K562 (cell line): ENCODE measurements at regions not wholly inside any gene's neighbourhood (a gene's known extent, or its start where the extent isn't known, plus 50 kb on each side); places are given as distances from the start of the nearest gene placed in this dataset.

ENCODE experiments used
- ARID1B ChIP-seq: fragments of 450-650 bp; IDR thresholded peaks from 2 replicates; pipeline ENCODE4 v1.6.1; 2016; ENCODE audit warnings: antibody characterized with exemption, mild to moderate bottlenecking, inconsistent platforms
- DPF2 ChIP-seq: fragments of 450-650 bp; IDR thresholded peaks from 2 replicates; pipeline ENCODE4 v1.6.1; 2016
- EP400 ChIP-seq: fragments of 450-650 bp; IDR thresholded peaks from 2 replicates; pipeline ENCODE4 v1.6.1; 2017; ENCODE audit warnings: antibody characterized with exemption, mild to moderate bottlenecking, moderate library complexity
- HIVEP1 ChIP-seq: fragments of 250-450 bp; sonication (Bioruptor Pico); IDR thresholded peaks from 2 replicates; pipeline ENCODE4 v1.4.0; 2020; ENCODE audit warnings: mild to moderate bottlenecking
- NCOA2 ChIP-seq, 2 experiments: fragments of 450-650 bp; IDR thresholded peaks; 2 replicates each; pipeline ENCODE4 v1.6.1; 2018; ENCODE audit warnings: mild to moderate bottlenecking in 2 of 2, moderate library complexity in 1 of 2; ENCODE audit not compliant: partially characterized antibody in 2 of 2
- NEUROD1 ChIP-seq: fragments of 150-350 bp; IDR thresholded peaks from 2 replicates; pipeline ENCODE4 v1.6.1; 2014; ENCODE audit warnings: borderline replicate concordance, low read length, low read depth; ENCODE audit not compliant: partially characterized antibody
- NONO ChIP-seq, 2 experiments: fragments of 200-400 bp in 1 of 2; fragments of 450-650 bp in 1 of 2; formaldehyde crosslinking in 1 of 2; IDR thresholded peaks; 2 replicates each; pipeline ENCODE4 v1.6.1; 2017; ENCODE audit warnings: low read depth in 2 of 2, mild to moderate bottlenecking in 2 of 2, moderate library complexity in 2 of 2, low read length in 1 of 2
- POLR2A ChIP-seq: fragments of 450-650 bp; conservative IDR thresholded peaks from 2 replicates; pipeline ENCODE4 v1.6.1; 2016
- PPARD ChIP-seq: fragments of 250-450 bp; sonication (Bioruptor Pico); IDR thresholded peaks from 2 replicates; pipeline ENCODE4 v1.8.0; 2022; ENCODE audit warnings: inconsistent platforms, mild to moderate bottlenecking, moderate library complexity
- RBM14 ChIP-seq: fragments of 200-400 bp; formaldehyde crosslinking; IDR thresholded peaks from 2 replicates; pipeline ENCODE4 v1.6.1; 2018; ENCODE audit warnings: low read depth, mild to moderate bottlenecking, low read length, moderate library complexity, borderline replicate concordance; ENCODE audit not compliant: insufficient read depth
- SOX6 ChIP-seq: fragments of 450-650 bp; IDR thresholded peaks from 2 replicates; pipeline ENCODE4 v1.6.1; 2014; ENCODE audit warnings: mild to moderate bottlenecking
- STAT5A ChIP-seq: IDR thresholded peaks from 2 replicates; pipeline ENCODE4 v1.6.1; 2012; ENCODE audit warnings: low read length, inconsistent platforms, borderline replicate concordance
- TCF3 ChIP-seq: sonication (generic); formaldehyde crosslinking; IDR thresholded peaks from 2 replicates; pipeline ENCODE4 v1.4.0; 2020; ENCODE audit warnings: mild to moderate bottlenecking, missing genetic modification reagents
- TEAD4 ChIP-seq, 2 experiments: sonication (generic) in 1 of 2; formaldehyde crosslinking in 1 of 2; IDR thresholded peaks; 2 replicates each; pipeline versions ENCODE4 v1.6.1 to v1.8.0; 2012 to 2022; ENCODE audit warnings: borderline replicate concordance in 1 of 2, inconsistent platforms in 1 of 2, low read length in 1 of 2, mild to moderate bottlenecking in 1 of 2, missing genetic modification reagents in 1 of 2
- ZBTB11 ChIP-seq, 3 experiments: fragments of 200-800 bp in 1 of 3; fragments of 250-450 bp in 1 of 3; fragments of 450-650 bp in 1 of 3; sonication (Bioruptor Pico) in 1 of 3; sonication (Bioruptor generic) in 1 of 3; formaldehyde crosslinking in 1 of 3; IDR thresholded peaks; 2 replicates each; pipeline versions ENCODE4 v1.6.1 to v1.8.0; 2016 to 2022; ENCODE audit warnings: mild to moderate bottlenecking in 2 of 3, missing genetic modification characterization in 2 of 3, missing compliant biosample characterization in 1 of 3, moderate library complexity in 1 of 3
- TF ChIP-seq, protein P1 (sequence below): fragments of 250-450 bp; sonication (Bioruptor Pico); IDR thresholded peaks from 2 replicates; pipeline ENCODE4 v1.5.0; 2021; ENCODE audit warnings: mild to moderate bottlenecking, borderline replicate concordance
- TF ChIP-seq, protein P2 (sequence below): fragments of 250-450 bp; sonication (Bioruptor Pico); IDR thresholded peaks from 2 replicates; pipeline ENCODE4 v1.8.0; 2022; ENCODE audit warnings: moderate library complexity, mild to moderate bottlenecking, inconsistent platforms
- TF ChIP-seq, protein P3 (sequence below), 2 experiments: IDR thresholded peaks; 2 replicates each; pipeline ENCODE4 v1.6.1; 2012; ENCODE audit warnings: improper control_type of control experiment in 2 of 2, low read depth in 2 of 2, low read length in 2 of 2, borderline replicate concordance in 1 of 2

DNA sequence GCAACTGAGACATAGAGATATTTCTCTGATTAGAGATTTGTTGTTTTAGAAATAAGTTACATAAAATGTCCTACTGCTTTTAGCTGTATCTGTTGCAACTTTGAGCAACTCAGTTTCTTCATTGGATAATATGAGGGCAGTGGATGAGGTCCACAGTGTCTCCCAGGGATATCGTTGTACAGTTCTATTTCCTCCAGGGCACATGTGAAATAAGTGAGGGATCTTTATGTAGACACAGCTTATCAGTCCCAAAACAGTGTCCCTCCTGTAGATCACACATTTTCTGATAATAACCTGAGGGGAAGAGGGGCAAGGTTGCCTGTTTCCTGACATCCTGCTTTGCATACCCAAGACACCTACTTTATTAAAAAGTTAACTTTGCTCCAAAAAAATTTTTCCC lies 1231.2 kb upstream of the ZEB2 start (continued):
- TF ChIP-seq, protein P1, sequence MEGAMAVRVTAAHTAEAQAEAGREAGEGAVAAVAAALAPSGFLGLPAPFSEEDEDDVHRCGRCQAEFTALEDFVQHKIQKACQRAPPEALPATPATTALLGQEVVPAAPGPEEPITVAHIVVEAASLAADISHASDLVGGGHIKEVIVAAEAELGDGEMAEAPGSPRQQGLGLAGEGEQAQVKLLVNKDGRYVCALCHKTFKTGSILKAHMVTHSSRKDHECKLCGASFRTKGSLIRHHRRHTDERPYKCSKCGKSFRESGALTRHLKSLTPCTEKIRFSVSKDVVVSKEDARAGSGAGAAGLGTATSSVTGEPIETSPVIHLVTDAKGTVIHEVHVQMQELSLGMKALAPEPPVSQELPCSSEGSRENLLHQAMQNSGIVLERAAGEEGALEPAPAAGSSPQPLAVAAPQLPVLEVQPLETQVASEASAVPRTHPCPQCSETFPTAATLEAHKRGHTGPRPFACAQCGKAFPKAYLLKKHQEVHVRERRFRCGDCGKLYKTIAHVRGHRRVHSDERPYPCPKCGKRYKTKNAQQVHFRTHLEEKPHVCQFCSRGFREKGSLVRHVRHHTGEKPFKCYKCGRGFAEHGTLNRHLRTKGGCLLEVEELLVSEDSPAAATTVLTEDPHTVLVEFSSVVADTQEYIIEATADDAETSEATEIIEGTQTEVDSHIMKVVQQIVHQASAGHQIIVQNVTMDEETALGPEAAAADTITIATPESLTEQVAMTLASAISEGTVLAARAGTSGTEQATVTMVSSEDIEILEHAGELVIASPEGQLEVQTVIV (CRISPR knock-in tag) = no peak
- TF ChIP-seq PPARD (CRISPR knock-in tag) (no peak), STAT5A (peak; percentile 74; the same call in 1 of the 2 replicates), DPF2 (peak; percentile 80), TCF3 (CRISPR knock-in tag) (peak; percentile 89), HIVEP1 (CRISPR knock-in tag) (no peak), SOX6 (peak; percentile 85), NCOA2 (IDR thresholded peaks at IDR 0.05; ENCODE audit: partially characterized antibody in 2 of 2) (peak in 1 of 2 experiments; percentile 22), EP400 (peak; percentile 31; the same call in 1 of the 2 replicates), POLR2A (no peak), TEAD4 (IDR thresholded peaks at IDR 0.05; ENCODE audit: low read length) (peak; percentile 90), TEAD4 (CRISPR knock-in tag; IDR thresholded peaks at IDR 0.05; ENCODE audit: borderline replicate concordance) (no peak), NEUROD1 (peak; percentile 14), ARID1B (peak; percentile 93), ZBTB11 (CRISPR knock-in tag; IDR thresholded peaks at IDR 0.05) (no peak; a peak in 1 of 6 replicates), RBM14 (no peak), NONO (IDR thresholded peaks at IDR 0.05; ENCODE audit: low read depth in 2 of 2, low read length in 1 of 2) (0 out of 4 replicates have a peak, but pooled peaks of 1 of the 2 experiments have one; percentile 15)
- TF ChIP-seq, protein P2, sequence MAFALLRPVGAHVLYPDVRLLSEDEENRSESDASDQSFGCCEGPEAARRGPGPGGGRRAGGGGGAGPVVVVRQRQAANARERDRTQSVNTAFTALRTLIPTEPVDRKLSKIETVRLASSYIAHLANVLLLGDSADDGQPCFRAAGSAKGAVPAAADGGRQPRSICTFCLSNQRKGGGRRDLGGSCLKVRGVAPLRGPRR (CRISPR knock-in tag) = no peak
- TF ChIP-seq, protein P3, sequence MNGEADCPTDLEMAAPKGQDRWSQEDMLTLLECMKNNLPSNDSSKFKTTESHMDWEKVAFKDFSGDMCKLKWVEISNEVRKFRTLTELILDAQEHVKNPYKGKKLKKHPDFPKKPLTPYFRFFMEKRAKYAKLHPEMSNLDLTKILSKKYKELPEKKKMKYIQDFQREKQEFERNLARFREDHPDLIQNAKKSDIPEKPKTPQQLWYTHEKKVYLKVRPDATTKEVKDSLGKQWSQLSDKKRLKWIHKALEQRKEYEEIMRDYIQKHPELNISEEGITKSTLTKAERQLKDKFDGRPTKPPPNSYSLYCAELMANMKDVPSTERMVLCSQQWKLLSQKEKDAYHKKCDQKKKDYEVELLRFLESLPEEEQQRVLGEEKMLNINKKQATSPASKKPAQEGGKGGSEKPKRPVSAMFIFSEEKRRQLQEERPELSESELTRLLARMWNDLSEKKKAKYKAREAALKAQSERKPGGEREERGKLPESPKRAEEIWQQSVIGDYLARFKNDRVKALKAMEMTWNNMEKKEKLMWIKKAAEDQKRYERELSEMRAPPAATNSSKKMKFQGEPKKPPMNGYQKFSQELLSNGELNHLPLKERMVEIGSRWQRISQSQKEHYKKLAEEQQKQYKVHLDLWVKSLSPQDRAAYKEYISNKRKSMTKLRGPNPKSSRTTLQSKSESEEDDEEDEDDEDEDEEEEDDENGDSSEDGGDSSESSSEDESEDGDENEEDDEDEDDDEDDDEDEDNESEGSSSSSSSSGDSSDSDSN (IDR thresholded peaks at IDR 0.05; ENCODE audit: borderline replicate concordance in 1 of 2, low read depth in 2 of 2, low read length in 2 of 2) = no peak
